ENCODE measurements at regions not wholly inside any gene's neighbourhood (a gene's known extent, or its start where the extent isn't known, plus 50 kb on each side); places are given as distances from the start of the nearest gene placed in this dataset.
"Not testable (repeated sequence)": the region's sequence is repeated elsewhere in the genome, so short reads cannot be mapped to it uniquely, and the experiment has no call there.

DNA sequence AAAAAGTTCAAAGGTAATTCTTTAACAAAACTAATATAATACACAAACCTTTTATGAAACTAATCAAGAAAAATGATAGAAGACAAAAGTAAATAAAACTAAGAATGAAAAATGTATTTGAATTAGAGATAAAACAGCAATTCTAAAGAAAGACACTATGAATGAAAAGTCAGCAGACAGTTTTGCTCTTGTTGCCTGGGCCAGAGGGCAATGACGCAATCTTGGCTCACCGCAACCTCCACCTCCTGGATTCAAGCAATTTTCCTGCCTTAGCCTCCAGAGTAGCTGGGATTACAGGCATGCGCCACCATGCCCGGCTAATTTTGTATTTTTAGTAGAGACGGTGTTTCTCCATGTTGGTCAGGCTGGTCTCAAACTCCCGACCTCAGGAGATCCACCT, 959.8 kb downstream of the TTLL7 start:
- H4K5ac ChIP-seq (ENCODE audit: low read depth, low read length); H3K27ac ChIP-seq (ENCODE audit: insufficient read depth, low read length); H3K4me3 ChIP-seq (ENCODE audit: insufficient read depth, low read depth, low read length); H3K9me3 ChIP-seq (ENCODE audit: control insufficient read depth, insufficient read depth, low read length); H2BK15ac ChIP-seq (ENCODE audit: low read depth, low read length); dilution Hi-C loops (cut with HindIII; ENCODE audit: low sequenced_read_pairs, unreplicated experiment); H2BK120ac ChIP-seq (ENCODE audit: low read depth, low read length); H3K27me3 ChIP-seq (ENCODE audit: control insufficient read depth, insufficient read depth, low read length); H3K79me1 ChIP-seq (ENCODE audit: low read depth in 1 of 2, low read length in 2 of 2); H3K14ac ChIP-seq (replicated peaks; ENCODE audit: low read depth, low read length); DNase-seq; H4K20me1 ChIP-seq (ENCODE audit: insufficient read depth, low read length); H3K4ac ChIP-seq (ENCODE audit: low read depth, low read length); H2BK20ac ChIP-seq (ENCODE audit: low read depth, low read length); H3K18ac ChIP-seq (ENCODE audit: low read depth, low read length); BruUV-seq (replicated peaks); ATAC-seq (ENCODE audit: low read depth); in situ Hi-C loops (cut with MboI; ENCODE audit: low sequenced_read_pairs); H3K4me1 ChIP-seq (ENCODE audit: control insufficient read depth, insufficient read depth, low read length); intact Hi-C loops (cut with micrococcal nuclease); H4K91ac ChIP-seq (ENCODE audit: insufficient read depth, low read depth, low read length); H2AFZ ChIP-seq (replicated peaks; ENCODE audit: low read length, poor library complexity); H3K4me2 ChIP-seq (ENCODE audit: low read depth, low read length); POLR2A ChIA-PET (ENCODE audit: unreplicated experiment); H2BK5ac ChIP-seq (ENCODE audit: low read depth, low read length, poor library complexity, severe bottlenecking); H2AK9ac ChIP-seq (replicated peaks; ENCODE audit: low read depth, low read length, poor library complexity); H3K9ac ChIP-seq (ENCODE audit: low read depth, low read length); H3K36me3 ChIP-seq (ENCODE audit: control insufficient read depth, insufficient read depth, low read length); H2AK5ac ChIP-seq (ENCODE audit: low read depth, low read length); H3K23ac ChIP-seq (ENCODE audit: low read depth, low read length); CTCF ChIA-PET; H3K56ac ChIP-seq (ENCODE audit: extremely low read depth, insufficient read depth, low read length); H4K8ac ChIP-seq (ENCODE audit: low read depth in 2 of 2, low read length in 2 of 2); H3K9me1 ChIP-seq (ENCODE audit: insufficient read depth, low read length): not testable (repeated sequence)
- WGBS, 2 experiments (ENCODE audit: extremely low coverage in 2 of 2, insufficient read length in 1 of 2) = no CpG with 5 or more reads among the region's 6 CpGs
